NCI-H1930 (cell line): ENCODE measurements at regions not wholly inside any gene's neighbourhood (a gene's known extent, or its start where the extent isn't known, plus 50 kb on each side); places are given as distances from the start of the nearest gene placed in this dataset.

Source experiments
- DNase-seq, 2 experiments: peaks; one replicate each; lab custom pipeline; 2025; lab: John Stamatoyannopoulos, UW

DNA sequence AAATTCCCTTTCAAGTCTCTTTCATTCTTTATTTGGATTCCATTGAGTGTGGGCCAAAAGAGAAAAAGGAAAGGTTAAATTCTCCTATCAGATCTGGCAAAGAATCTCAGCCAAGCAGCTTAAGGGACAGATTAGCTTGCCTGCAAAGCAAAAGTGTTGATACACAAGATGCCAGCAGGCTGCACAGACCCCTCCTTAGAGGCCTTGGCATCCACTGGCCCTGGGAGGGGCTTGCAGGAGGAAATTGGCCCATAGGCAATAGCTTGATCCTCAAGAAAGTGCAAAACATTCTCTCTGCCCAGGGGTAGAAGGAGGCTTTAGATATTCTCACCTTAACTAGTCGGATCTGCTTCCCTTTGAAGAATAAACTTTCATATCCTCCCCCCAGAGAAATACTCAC lies 300.4 kb upstream of the CPEB2 start:
- DNase-seq, result no peak

GRCh38 chr4:14708574-14708973 lies 293.7 kb upstream of the CPEB2 start:
- no peak for DNase-seq

- no peak for DNase-seq
These were observed 291.0 kb upstream of the CPEB2 start for GRCh38 chr4:14711259-14711658.

GRCh38 chr4:14716691-14717090 lies 285.6 kb upstream of the CPEB2 start:
- peak; percentile 67 to 70 for DNase-seq

GRCh38 chr4:14719053-14719452 lies 283.2 kb upstream of the CPEB2 start:
- no peak for DNase-seq

GRCh38 chr4:14726441-14726840 lies 275.8 kb upstream of the CPEB2 start:
- DNase-seq, result no peak

DNA sequence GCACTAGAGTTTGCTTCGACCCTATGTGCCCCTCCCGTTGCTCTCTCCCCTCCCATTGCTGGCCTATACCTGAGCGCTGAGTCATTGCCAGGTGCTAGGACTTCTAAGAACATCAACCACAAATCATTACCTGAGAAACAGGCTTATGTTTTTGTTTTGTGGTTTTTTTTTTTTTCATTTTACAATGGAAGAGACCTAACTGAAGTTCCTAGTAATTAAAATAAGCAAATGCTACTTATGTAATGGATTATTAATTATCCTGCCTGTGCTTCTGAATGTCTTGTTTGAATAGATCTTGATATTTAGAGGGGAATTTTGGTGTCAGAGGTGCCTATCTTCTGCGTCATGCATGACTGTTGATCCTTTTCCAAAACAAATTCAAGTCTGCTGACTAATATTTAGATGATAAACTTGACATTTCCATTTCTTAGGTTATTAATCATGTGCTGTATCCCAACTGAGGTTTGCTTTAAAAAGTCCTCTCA lies 275.4 kb upstream of the CPEB2 start:
- no peak for DNase-seq

GRCh38 chr4:14729282-14730000 lies 272.8 kb upstream of the CPEB2 start:
- DNase-seq, result no peak

DNA sequence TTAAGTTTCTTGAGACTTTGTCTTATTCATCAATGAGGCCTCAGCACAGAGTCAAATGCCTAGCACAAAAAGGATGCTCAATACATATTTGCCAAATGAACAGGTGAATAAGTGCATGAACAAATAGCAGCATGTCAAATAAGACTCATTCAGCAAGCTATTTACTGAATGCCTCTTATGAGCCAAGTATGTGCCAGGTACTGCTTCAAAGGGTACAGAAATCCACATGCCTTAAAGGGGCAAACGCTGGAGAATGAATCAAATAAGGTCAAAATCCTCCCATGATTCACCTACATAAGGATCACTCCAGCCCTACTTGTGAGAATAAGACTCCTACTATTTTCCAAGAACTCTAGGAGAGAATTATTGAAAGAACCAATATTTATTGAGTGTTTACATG lies 260.2 kb upstream of the CPEB2 start:
- no peak for DNase-seq

DNA sequence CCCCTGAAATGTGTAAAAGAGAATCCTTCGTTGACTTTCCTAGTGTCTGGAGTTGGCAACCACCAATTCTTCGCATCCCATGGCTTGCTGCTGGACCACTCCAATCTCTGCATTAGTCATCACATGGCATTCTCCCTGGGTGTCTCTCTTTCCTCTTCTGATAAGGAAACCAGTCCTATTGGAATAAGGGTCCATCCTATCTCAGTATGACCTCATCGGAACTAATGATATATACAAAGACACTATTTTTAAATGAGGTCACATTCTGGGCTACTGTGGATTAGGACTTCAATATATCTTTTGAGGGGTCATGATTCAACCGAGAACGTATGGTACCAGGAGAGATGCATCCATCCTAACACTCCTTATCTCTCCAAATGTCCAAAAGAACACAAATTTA lies 259.1 kb upstream of the CPEB2 start:
- no peak for DNase-seq

DNA sequence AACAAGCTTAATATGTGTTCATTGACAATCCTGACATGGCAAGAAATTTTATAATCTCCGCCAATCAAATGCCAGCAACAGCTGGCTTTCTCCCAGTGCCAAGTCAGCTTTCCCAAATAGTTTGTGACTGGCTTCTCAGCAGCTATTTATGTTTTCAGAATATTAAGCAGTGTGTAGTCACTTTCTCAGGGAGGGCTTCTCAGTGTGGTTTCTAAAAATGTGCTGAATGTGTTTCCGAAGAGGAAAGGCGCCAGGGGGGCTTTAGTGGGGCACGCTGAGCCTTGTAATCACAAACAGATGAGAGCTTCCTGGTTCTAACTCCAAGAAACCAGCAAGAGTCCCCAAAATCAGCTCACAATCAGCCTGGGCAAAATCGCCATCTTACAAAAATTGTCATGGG lies 258.7 kb upstream of the CPEB2 start:
- DNase-seq, result no peak

- DNase-seq, result no peak
These were observed 257.9 kb upstream of the CPEB2 start for GRCh38 chr4:14744346-14744745.

DNA sequence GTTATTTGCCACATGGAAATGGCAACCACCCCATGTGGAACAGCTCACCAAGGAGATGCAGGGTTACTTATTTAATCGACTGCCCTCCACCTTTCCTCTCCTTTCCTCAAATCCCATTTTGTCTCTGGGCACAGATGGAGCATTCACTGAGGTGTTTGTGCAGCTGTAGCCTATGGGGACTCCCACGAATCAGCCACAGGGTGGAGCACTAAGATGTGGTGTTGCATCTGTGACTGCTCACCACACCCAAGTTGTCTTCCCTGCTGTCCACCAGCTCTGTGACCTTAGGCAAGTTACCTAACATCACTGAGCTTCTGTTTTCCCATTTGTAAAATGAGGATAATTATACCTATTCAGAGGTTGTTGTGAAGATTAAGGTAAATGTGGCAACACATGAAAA lies 252.4 kb upstream of the CPEB2 start:
- no peak for DNase-seq

DNA sequence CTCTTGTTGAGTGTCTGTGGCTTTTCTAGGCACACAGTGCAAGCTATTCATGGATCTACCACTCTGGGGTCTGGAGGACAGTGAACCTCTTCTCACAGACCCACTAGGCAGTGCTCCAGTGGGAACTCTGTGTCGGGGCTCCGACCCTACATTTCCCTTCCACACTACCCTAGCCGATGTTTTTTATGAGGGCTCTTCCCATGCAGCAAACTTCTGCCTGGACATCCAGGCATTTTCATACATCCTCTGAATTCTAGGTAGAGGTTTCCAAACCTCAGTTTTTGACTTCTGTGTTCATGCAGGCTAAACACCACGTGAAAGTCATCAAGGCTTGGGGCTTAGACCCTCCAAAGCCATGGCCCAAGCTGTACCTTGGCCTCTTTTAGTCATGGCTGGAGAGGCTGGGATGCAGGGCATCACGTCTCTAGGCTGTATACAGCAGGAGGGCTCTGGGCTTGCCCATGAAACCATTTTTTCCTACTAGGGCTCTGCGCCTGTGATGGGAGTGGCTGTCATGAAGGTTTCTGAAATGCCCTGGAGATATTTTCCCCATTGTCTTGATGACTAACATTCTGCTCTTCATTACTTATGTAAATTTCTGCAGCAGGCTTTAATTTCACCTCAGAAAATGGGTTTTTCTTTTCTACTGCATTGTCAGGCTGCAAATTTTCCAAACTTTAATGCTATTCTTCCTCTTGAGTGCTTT lies 249.8 kb upstream of the CPEB2 start:
- no peak for DNase-seq

GRCh38 chr4:14767142-14767541 lies 235.1 kb upstream of the CPEB2 start:
- no peak for DNase-seq

DNA sequence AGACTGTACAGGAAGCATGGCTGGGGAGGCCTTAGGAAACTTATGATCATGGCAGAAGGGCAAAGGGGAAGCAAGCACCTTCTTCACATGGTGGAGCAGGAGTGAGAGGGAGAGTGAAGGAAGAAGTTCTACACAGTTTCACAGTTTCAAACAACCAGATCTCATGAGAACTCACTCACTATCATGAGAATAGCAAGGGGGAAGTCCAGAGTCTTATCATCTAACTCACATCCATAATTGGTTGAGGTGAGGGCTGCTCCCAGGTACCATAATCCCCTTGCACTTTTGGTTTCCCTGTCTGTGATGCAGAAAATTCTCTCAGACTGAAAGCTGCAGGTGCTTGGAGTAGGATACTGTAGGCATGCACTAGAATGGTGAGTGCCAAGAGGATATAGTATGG lies 233.8 kb upstream of the CPEB2 start:
- DNase-seq, result no peak

GRCh38 chr4:14769993-14770392 lies 232.3 kb upstream of the CPEB2 start:
- DNase-seq, result no peak

- DNase-seq, result no peak
These were observed 231.2 kb upstream of the CPEB2 start for GRCh38 chr4:14771094-14771493.

DNA sequence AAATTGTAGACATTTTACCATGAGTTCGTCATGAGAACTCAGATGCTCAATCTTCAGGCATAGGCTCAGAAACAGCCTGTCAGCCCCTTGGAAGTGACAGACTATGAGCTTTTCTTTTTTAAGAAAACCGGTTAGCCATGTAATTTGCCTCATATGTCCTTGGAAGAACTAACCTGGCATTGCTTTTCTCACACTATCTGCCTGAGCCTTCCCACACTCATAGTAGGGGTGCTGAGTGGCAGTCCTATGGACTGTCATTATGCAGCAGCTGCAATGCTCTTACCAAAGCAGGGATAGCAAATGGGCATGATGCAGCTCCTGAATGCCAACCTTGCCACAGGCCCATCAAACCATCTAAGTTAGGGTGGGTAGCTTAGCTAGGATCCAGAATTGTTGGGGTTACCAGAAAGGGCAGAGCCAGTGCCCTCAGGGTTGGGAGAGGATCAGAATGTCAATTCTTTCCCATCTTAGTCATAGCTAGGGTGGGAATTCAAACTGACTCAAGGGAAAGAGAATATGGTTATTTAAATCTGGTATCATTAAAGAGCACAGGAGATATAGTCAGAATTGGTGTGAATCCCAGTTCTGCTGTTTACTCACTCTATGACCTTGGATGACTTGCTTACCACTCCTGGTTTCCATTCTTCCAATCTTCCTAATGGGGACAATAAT lies 230.6 kb upstream of the CPEB2 start:
- DNase-seq, result no peak

DNA sequence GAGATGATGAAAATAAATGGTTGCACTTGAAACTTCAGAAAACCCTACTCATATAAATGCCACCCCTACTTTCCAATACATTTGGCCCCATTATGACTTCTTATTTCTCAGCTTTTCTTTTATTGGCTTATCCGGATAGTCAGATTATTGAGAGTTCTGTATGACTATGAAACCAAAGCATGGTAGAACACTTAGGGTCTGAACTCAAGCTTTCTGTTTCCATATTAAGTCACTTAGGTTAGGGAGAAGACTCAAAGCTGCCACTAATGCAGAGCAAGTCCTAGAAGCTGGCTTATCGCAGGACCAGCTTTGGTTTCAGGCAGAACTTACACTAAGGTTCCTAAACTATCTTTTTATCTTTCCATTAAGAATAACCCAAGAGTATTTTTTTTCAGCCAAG lies 229.9 kb upstream of the CPEB2 start:
- DNase-seq, result no peak

DNA sequence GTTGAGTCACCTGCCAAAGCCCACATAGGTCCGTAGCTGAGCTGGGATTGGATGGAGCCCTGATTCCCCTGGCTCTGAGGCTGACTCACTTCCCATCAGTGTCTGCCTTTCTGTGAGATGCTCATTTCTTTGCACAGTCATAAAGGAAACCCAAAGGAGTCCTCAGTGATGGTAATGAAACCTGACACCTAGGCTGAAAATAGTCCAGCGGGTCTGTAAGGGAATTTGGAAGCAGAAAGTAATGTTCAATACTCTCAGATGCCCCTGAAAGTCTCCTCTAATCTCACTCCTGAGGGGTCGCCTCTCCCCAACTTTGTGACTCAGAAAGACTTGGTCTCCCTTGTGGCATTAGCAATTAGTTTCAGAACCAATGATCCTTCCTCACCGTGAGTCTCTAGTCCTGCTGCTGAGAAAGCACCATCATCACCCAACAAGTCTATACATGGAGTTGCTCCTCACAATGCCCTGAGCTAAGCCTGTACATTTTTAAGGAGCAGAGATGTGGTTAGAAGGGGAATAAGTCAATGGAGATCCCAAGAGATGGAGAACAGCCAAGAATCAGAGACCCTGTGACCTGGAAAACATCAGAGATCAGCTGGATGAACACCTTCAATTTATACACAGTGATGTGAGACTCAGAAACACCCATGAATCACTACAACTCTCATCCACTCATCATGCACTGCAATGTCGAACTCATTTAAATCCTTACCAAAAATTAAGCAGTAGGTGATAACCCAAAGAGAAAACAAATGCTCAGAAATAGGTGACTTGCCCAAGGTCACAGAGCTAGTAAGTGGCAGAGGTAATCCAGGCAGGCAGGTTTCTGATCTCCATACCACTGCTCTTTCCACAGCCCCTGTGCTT lies 219.0 kb upstream of the CPEB2 start:
- no peak for DNase-seq

GRCh38 chr4:14787221-14787620 lies 215.1 kb upstream of the CPEB2 start:
- DNase-seq, result no peak
